HepG2 (cell line): ENCODE measurements at regions not wholly inside any gene's neighbourhood (a gene's known extent, or its start where the extent isn't known, plus 50 kb on each side); places are given as distances from the start of the nearest gene placed in this dataset.
"Not testable (repeated sequence)": the region's sequence is repeated elsewhere in the genome, so short reads cannot be mapped to it uniquely, and the experiment has no call there.

ENCODE experiments used
- CAMTA2 ChIP-seq: sonication (generic); formaldehyde crosslinking; IDR thresholded peaks from 2 replicates; pipeline ENCODE4 v1.4.0; 2020; ENCODE audit warnings: mild to moderate bottlenecking, missing genetic modification reagents, borderline replicate concordance
- KDM5A ChIP-seq: fragments of 200-600 bp; sonication (generic); IDR thresholded peaks from 2 replicates; pipeline ENCODE4 v1.7.0; 2018; ENCODE audit warnings: antibody characterized with exemption, mild to moderate bottlenecking, low read length, borderline replicate concordance
- POLR2A ChIP-seq, 2 experiments: IDR thresholded peaks; 2 replicates each; pipeline ENCODE4 v1.6.1; 2011; ENCODE audit warnings: low read depth in 2 of 2, low read length in 2 of 2, mild to moderate bottlenecking in 1 of 2, moderate library complexity in 1 of 2; ENCODE audit not compliant: insufficient read depth in 1 of 2
- SRF ChIP-seq: IDR thresholded peaks from 2 replicates; pipeline ENCODE4 v1.6.1; 2011; ENCODE audit warnings: mild to moderate bottlenecking, low read depth, low read length, moderate library complexity
- ZNF24 ChIP-seq: fragments of 450-650 bp; IDR thresholded peaks from 2 replicates; pipeline ENCODE4 v1.6.1; 2017; ENCODE audit warnings: antibody characterized with exemption, mild to moderate bottlenecking
- TF ChIP-seq, protein P1 (sequence below): sonication (generic); formaldehyde crosslinking; IDR thresholded peaks from 2 replicates; pipeline ENCODE4 v1.5.0; 2020; ENCODE audit warnings: mild to moderate bottlenecking, missing genetic modification reagents, moderate library complexity

DNA sequence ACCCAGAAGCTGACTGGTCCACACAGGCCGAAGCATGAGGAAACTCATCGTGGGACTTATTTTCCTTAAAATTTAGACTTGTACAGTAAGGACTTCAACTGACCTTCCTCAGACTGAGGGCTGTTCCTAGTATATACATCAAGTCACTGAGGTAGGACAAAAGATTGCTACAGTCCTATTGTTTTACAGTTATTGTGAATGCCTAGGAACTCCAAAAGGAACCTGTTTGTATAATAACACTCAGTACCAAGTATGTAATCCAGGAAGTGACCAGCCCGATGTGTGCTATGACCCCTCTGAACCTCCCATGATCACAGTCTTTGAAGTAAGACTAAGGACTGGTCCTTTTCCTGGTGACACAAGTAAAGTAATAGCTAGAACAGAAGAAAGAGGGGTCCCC lies 136.3 kb downstream of the RELL1 start:
- not testable (repeated sequence) for TF ChIP-seq KDM5A; POLR2A (IDR thresholded peaks at IDR 0.05; ENCODE audit: insufficient read depth in 1 of 2, low read depth in 2 of 2, low read length in 2 of 2); CAMTA2 (CRISPR knock-in tag); SRF; ZNF24
- TF ChIP-seq, protein P1, sequence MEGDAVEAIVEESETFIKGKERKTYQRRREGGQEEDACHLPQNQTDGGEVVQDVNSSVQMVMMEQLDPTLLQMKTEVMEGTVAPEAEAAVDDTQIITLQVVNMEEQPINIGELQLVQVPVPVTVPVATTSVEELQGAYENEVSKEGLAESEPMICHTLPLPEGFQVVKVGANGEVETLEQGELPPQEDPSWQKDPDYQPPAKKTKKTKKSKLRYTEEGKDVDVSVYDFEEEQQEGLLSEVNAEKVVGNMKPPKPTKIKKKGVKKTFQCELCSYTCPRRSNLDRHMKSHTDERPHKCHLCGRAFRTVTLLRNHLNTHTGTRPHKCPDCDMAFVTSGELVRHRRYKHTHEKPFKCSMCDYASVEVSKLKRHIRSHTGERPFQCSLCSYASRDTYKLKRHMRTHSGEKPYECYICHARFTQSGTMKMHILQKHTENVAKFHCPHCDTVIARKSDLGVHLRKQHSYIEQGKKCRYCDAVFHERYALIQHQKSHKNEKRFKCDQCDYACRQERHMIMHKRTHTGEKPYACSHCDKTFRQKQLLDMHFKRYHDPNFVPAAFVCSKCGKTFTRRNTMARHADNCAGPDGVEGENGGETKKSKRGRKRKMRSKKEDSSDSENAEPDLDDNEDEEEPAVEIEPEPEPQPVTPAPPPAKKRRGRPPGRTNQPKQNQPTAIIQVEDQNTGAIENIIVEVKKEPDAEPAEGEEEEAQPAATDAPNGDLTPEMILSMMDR (CRISPR knock-in tag): not testable (repeated sequence)
